Thyroid gland (tissue), 4 donors: ENCODE measurements at regions not wholly inside any gene's neighbourhood (a gene's known extent, or its start where the extent isn't known, plus 50 kb on each side); places are given as distances from the start of the nearest gene placed in this dataset.

Source experiments
- CTCF ChIP-seq, 6 experiments: fragments of 200-600 bp in 3 of 6; fragments of 450-650 bp in 3 of 6; sonication (generic) in 3 of 6; IDR thresholded peaks; one replicate each; pipeline ENCODE4 v1.5.1; 2016 to 2019; ENCODE audit warnings: antibody characterized with exemption in 6 of 6, mild to moderate bottlenecking in 2 of 6, inconsistent platforms in 1 of 6, moderate library complexity in 1 of 6
- POLR2A ChIP-seq, 2 donors: fragments of 450-650 bp; IDR thresholded peaks; one replicate each; pipeline ENCODE4 v1.6.1; 2017; ENCODE audit warnings: antibody characterized with exemption in 2 of 2, mild to moderate bottlenecking in 2 of 2, moderate library complexity in 1 of 2

- no peak for TF ChIP-seq CTCF (IDR thresholded peaks at IDR 0.05)
- TF ChIP-seq POLR2A (IDR thresholded peaks at IDR 0.05) = no peak
These were observed 150.9 kb upstream of the ATP10A start for GRCh38 chr15:26013981-26014380.
